HG02943 (cell line): ENCODE measurements at regions not wholly inside any gene's neighbourhood (a gene's known extent, or its start where the extent isn't known, plus 50 kb on each side); places are given as distances from the start of the nearest gene placed in this dataset.
A peak's percentile ranks its signal among the peaks of the same experiment; 100 is the strongest.

Experiments
- ATAC-seq: cut with Tn5 transposase; IDR thresholded peaks from one replicate; pipeline ENCODE4 v1.9.1; 2021; ENCODE audit warnings: mild to moderate bottlenecking, low read depth, moderate library complexity; ENCODE audit not compliant: unreplicated experiment

DNA sequence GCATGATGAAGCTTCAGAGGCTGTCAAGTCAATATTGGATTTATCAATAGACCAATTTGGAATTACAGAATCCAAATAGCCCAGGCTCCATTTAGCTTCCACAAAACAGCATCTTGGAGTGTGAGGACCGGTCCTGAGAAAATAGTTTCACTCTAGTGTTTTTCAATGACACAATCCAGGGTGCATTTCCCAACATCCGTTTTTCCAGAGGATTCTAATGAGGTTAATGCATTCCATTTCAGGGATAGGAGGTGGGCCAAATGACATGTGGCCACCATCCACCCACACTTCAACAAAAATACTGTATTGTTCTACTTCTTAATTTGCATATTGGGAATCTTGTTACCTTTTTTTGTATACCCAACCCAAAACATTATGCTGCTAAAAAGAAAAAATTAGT, 229.8 kb upstream of the LDB2 start:
- no peak for ATAC-seq

DNA sequence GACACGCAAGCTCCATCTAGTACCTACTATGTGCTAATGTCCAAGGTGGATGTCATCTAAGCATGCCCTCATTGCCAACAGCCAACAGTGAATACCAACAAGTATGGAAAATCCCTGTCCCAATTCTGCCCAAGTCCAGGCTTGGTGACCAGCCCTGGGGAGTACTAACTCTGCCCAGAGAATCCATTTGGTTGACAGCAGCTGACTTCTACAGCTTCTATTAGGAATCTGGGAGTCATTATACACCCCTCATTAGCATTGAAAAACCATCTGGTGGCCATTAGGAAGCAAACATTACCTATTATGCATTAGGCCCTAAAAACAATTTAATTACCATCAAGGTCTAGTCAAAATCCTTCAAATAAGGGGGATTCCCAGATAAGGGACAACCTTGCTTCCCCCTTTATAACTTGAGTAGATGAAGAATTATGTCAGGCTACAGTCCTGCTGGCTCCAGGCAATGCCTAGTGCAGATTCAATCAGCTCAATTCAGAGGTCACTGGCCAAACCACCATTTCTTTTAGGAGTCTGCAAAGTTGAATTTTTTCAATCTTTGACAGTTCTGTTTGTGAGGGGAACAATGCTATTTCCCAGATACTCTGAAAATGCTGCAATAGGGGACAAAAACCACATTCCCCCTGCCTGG, 228.0 kb upstream of the LDB2 start:
- no peak for ATAC-seq

- ATAC-seq: no peak
These were observed 226.3 kb upstream of the LDB2 start for GRCh38 chr4:17124767-17125166.

DNA sequence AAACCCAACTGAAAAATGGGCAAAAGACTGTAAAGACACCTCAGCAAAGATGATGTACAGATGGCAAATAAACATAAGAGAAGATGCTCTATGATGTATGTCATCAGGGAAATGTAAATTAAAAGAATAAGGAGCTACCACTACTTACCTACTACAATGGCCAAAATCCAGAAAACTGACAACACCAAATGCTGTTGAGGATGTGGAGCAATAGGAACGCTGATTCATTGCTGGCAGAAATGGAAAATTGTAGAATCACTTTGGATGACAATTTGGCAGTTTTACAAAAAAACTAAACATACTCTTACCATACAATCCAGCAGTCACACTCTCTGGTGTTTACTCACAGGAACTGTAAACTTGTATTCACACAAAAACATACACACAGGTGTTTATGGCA, 222.3 kb upstream of the LDB2 start:
- ATAC-seq: no peak

DNA sequence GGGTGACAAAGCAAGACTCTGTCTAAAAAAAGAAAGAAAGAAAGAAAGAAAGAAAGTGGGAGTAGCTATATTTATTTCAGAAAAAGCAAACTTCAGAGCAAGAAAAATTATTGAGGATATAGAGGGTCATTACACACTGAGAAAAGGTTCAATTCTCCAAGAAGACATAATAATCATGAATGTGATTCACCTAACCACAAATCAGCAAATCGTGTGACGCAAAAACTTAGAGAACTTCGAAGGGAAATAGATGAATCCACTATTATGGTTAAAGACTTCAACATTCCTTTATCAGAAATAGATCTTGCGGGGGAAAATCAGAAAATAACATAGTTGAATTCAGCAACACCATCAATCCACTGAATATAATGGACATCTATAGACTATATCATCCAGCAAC, 219.3 kb upstream of the LDB2 start:
- ATAC-seq: no peak

- no peak for ATAC-seq
These were observed 217.1 kb upstream of the LDB2 start for GRCh38 chr4:17115583-17115982.

GRCh38 chr4:17112292-17112659, 213.8 kb upstream of the LDB2 start:
- no peak for ATAC-seq

DNA sequence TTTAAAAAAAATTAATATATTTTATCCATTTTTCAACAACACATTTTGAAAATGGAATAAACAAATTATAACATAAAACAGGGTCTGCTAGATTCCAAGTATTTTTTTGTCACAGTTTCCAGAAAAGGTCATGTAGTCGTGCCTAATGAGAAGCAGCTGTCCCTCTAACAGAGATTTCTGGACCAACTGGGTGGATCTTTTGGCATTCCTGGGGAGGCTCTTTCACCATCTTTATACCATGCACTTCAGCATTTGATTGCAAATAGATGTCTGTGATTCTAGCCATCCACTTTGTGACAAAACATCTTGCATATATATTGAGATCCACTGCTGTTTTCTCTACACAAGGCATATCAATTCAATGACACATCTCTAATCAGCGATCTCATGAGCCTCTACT, 210.7 kb upstream of the LDB2 start:
- no peak for ATAC-seq

DNA sequence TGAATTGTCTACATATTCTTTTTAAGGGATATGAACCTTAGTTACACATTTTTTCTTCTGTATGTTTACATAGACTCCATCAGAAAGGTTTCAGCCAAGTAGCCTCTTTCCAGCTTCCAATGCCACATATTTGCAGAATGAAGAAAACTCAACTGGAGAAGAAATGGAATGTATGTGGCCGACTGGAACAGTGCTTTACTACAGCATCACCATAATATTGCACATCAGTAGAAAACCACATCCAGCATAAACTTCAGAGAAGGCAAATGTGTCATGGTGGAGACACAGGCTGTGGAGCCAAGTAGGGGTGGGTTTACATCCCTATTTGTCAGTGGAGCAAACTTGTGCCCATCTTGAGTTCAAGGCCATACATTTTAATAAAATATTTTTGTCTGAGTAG, 204.8 kb upstream of the LDB2 start:
- no peak for ATAC-seq

- ATAC-seq: no peak
These were observed 200.6 kb upstream of the LDB2 start for GRCh38 chr4:17098996-17099395.

GRCh38 chr4:17098401-17098800, 200.0 kb upstream of the LDB2 start:
- no peak for ATAC-seq

DNA sequence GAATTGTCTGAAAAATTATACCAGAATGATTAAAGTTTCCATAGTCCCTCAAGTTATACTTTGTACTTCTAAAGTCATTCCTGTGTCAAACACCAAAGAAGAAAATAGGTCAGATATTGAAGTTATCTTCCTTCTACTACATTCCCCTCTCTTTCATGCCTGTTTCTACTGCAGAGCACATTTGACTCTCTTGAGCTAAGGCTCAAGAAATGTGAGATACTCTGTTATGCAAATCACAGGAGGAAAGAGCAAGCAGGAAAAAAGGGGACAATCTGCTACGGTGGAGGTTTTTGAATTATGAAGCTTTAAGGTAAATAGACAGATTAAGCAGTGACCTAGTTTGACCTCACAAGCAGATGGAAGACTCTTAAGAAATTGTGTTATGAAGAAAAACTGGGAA, 198.9 kb upstream of the LDB2 start:
- no peak for ATAC-seq

GRCh38 chr4:17096692-17097091, 198.2 kb upstream of the LDB2 start:
- no peak for ATAC-seq

GRCh38 chr4:17095771-17096170, 197.3 kb upstream of the LDB2 start:
- no peak for ATAC-seq

GRCh38 chr4:17094876-17095210, 196.4 kb upstream of the LDB2 start:
- ATAC-seq: no peak

DNA sequence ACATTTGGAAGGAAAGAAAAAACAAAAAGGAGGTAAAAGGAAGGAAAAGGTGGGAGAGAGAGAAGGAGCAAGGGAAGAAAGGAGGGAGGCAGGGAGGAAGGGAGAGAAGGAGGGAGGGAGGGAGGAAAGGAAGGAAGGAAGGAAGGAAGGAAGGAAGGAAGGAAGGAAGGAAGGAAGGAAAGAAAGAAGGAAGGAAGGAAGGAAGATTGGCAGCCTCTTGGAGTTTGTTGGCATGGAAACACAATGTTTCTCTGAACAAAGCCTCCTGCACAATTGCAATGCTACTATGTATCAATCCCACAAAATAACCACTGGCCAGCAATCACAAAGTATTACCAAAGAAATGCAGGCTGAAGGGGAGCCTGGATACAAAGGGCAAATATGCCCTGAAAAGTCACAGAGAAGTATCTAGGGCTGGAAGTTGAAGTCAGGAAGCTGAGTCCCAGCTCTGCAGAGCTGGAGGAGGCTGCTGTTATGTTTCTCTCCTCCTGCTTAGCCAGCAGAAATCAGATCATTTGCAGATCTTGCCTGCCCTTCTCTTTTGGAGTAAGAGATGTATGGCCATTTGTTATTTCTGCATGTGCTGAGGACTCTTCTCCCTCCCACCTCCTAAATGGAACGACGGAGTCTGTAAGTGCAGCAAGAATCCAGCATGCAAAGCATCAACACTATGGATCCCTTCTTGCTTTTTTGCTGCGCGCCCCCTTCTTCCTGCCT, 195.9 kb upstream of the LDB2 start:
- ATAC-seq: no peak

- ATAC-seq: peak; percentile 25
These were observed 195.0 kb upstream of the LDB2 start for GRCh38 chr4:17093481-17093880.

DNA sequence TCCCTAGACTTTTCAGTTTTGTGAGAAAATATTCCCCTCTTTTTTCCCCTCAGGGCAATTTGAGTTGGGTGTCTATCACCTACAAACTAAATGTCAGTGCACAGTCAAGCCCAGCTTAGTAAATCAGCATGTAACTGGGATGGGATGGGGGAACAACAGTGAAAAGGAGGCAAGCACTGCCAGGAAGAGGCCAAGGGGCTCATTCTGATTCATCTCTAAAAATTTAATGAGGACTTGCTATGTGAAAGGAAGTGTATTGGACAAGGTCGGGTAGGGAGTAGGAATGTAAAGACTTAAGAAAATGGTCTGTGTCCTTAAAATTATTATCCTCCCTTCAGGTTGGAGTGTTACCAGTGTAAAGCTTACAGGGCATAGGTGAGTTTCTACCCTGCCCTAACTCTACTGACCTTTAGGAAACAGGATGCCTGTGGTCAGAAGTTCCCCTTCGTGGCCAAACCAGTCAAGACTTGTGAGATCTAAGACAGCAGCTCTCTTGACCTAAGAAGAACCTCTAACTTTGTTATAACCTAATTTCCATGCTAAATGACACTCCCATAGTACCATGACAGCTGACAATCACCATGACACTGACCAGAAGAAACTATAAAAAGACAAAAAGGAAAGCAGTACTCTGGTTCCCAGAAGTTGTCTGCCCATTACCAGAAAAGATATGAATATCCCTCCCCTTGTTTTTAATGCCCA, 194.4 kb upstream of the LDB2 start:
- ATAC-seq: peak; percentile 84

DNA sequence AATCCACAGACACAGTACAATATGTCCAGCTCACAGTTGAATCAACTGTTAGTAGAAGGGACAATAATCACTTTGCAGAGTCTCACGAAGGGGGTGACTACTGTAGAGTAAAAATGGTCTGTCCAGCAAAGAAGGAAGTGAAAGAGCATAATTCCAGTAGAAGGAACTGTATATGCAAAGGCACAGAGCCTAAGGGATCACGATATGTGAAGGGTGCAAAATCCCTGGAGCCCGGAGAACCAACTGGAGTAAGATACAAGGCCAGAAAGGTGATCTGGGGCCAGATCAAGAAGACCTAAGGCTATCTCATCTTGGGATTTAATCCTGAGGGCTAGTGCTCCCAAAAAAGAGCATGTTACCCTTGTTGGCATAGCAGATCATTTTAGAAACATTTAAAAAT, 192.7 kb upstream of the LDB2 start:
- ATAC-seq: no peak

DNA sequence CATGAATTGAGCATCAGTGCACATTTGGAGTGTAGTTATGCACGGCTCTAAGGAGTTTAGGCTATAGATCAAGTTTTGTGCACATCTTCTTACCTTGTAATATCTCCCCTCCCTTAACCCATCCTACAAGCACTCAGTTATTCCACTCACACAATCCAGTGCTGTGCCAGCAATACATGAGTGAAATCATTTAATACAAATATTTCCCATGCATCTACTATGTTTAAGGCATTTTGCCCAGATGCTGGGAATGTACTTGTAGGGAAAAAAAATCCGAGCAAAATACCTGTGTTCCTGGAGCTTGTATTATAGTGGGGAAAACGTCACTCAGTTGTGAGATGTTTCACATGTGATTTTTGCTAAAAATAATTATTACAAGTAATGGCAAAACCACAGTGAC, 191.6 kb upstream of the LDB2 start:
- ATAC-seq: no peak

DNA sequence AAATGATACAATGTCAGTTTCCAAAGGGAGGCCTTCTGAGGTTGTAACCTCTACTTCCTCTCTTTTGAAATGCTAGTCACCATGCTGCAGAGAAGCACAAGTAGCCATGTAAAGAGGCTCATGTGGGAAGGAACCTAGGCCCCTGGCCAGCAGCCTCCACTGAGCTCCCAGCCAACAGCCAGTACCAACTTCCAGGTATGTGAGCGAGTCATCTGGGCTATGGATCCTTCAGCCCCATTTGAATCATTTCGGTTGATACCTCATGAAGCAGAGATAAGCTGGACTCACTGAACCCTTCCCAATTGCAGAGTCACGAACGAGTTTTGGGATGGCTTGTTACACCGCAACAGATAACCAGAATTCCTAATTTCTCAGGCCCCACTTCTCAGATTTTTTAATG, 187.0 kb upstream of the LDB2 start:
- no peak for ATAC-seq

- ATAC-seq: no peak
These were observed 183.7 kb upstream of the LDB2 start for GRCh38 chr4:17082186-17082585.
